B cell (primary cell): ENCODE measurements at regions not wholly inside any gene's neighbourhood (a gene's known extent, or its start where the extent isn't known, plus 50 kb on each side); places are given as distances from the start of the nearest gene placed in this dataset.

Source experiments
- ATAC-seq: fragments of 200-7000 bp; cut with Tn5 transposase; one replicate; pipeline ENCODE4 v1.10.0; 2021; ENCODE audit warnings: low read depth, mild to moderate bottlenecking, moderate number of reproducible peaks, moderate library complexity
- CTCF ChIA-PET: fragments of 350-600 bp; sonication (Branson Sonifier 250); formaldehyde crosslinking; loops from one replicate; lab custom pipeline; 2021; ENCODE audit warnings: antibody characterized with exemption, inconsistent platforms; lab: Charles Lee
- POLR2A ChIA-PET: fragments of 350-600 bp; sonication (Branson Sonifier 250); formaldehyde crosslinking; loops from one replicate; lab custom pipeline; 2021; ENCODE audit warnings: antibody characterized with exemption; lab: Charles Lee
- DNase-seq: peaks from one replicate; pipeline ENCODE4 v3.0.0; 2013
- H2AFZ ChIP-seq: 2 replicates; pipeline ENCODE4 v1.6.1; 2012; ENCODE audit warnings: mild to moderate bottlenecking, low read depth, low read length; ENCODE audit not compliant: insufficient read depth, poor library complexity, severe bottlenecking
- H3K27ac ChIP-seq, 2 donors: 1 replicate in 1 of 2; 2 replicates in 1 of 2; pipeline ENCODE4 v1.5.1; 2012 to 2013; ENCODE audit warnings: low read length in 2 of 2, mild to moderate bottlenecking in 2 of 2, moderate library complexity in 1 of 2
- H3K27me3 ChIP-seq, 4 experiments: fragments of 200-600 bp in 1 of 4; sonication (generic) in 1 of 4; replicated peaks in 1 of 4; 1 replicate in 2 of 4; 2 replicates in 2 of 4; pipeline versions ENCODE4 v1.6.1 to v1.7.0; 2013 to 2016; ENCODE audit warnings: low read length in 3 of 4, mild to moderate bottlenecking in 2 of 4, mixed read lengths in 1 of 4, moderate library complexity in 1 of 4; ENCODE audit not compliant: insufficient read depth in 4 of 4, control insufficient read depth in 3 of 4; ENCODE audit errors: control extremely low read depth in 1 of 4
- H3K36me3 ChIP-seq, 2 experiments: replicated peaks in 1 of 2; 1 replicate in 1 of 2; 2 replicates in 1 of 2; pipeline versions ENCODE4 v1.6.1 to v1.7.1; 2013; ENCODE audit warnings: low read length in 1 of 2; ENCODE audit not compliant: insufficient read depth in 2 of 2, control insufficient read depth in 1 of 2; ENCODE audit errors: control extremely low read depth in 1 of 2, extremely low read depth in 1 of 2
- H3K4me1 ChIP-seq, 2 donors: fragments of 200-600 bp in 1 of 2; sonication (generic) in 1 of 2; 1 replicate in 1 of 2; 2 replicates in 1 of 2; pipeline versions ENCODE4 v1.5.1 to v1.6.1; 2013 to 2017; ENCODE audit warnings: low read length in 2 of 2; ENCODE audit not compliant: control insufficient read depth in 2 of 2, insufficient read depth in 2 of 2
- H3K4me2 ChIP-seq: replicated peaks from 2 replicates; pipeline ENCODE3; 2012; ENCODE audit warnings: mild to moderate bottlenecking, low read depth, low read length; ENCODE audit not compliant: poor library complexity, severe bottlenecking
- H3K4me3 ChIP-seq, 5 experiments: fragments of 200-600 bp in 1 of 5; sonication (generic) in 1 of 5; 1 replicate in 3 of 5; 2 replicates in 2 of 5; pipeline versions ENCODE4 v1.5.1 to v1.7.0; 2011 to 2016; ENCODE audit warnings: low read length in 4 of 5, mild to moderate bottlenecking in 4 of 5, low read depth in 2 of 5, control low read depth in 1 of 5, moderate library complexity in 1 of 5; ENCODE audit not compliant: insufficient read depth in 1 of 5; ENCODE audit errors: control extremely low read depth in 1 of 5, extremely low read depth in 1 of 5
- H3K79me2 ChIP-seq: fragments of 200-600 bp; sonication (generic); one replicate; pipeline ENCODE4 v1.6.0; 2016; ENCODE audit warnings: low read length; ENCODE audit not compliant: control insufficient read depth, insufficient read depth
- H3K9ac ChIP-seq: fragments of 200-600 bp; sonication (generic); 2 replicates; pipeline ENCODE4 v1.6.1; 2017; ENCODE audit warnings: mild to moderate bottlenecking, low read length, moderate library complexity
- H3K9me3 ChIP-seq, 3 donors: one replicate each; pipeline versions ENCODE4 v1.6.1 to v1.7.1; 2013; ENCODE audit warnings: low read length in 2 of 3; ENCODE audit not compliant: control insufficient read depth in 2 of 3, insufficient read depth in 1 of 3; ENCODE audit errors: control extremely low read depth in 1 of 3
- H4K20me1 ChIP-seq: 2 replicates; pipeline ENCODE4 v1.6.0; 2012; ENCODE audit warnings: mild to moderate bottlenecking, low read length; ENCODE audit not compliant: insufficient read depth, control insufficient read depth, poor library complexity, severe bottlenecking
- H3K27ac Mint-ChIP-seq: one replicate; pipeline ENCODE4 v1.8.0; 2021; ENCODE audit warnings: mixed read lengths
- H3K27me3 Mint-ChIP-seq: one replicate; pipeline ENCODE4 v1.8.0; 2021; ENCODE audit warnings: mixed read lengths
- H3K4me1 Mint-ChIP-seq: one replicate; pipeline ENCODE4 v1.8.0; 2021; ENCODE audit warnings: mixed read lengths
- H3K4me3 Mint-ChIP-seq: one replicate; pipeline ENCODE4 v1.8.0; 2021; ENCODE audit warnings: mixed read lengths
- H3K9me3 Mint-ChIP-seq: one replicate; pipeline ENCODE4 v1.8.0; 2022; ENCODE audit warnings: mixed read lengths; ENCODE audit not compliant: insufficient read depth
- CTCF ChIP-seq: fragments of 200-600 bp; IDR thresholded peaks from one replicate; pipeline ENCODE4 v1.8.0; 2022; ENCODE audit warnings: antibody characterized with exemption, mild to moderate bottlenecking
- EZH2 ChIP-seq: IDR thresholded peaks from 2 replicates; pipeline ENCODE4 v1.6.1; 2012; ENCODE audit warnings: borderline replicate concordance, low read depth, mild to moderate bottlenecking, moderate library complexity, low read length; ENCODE audit not compliant: insufficient read depth, poor library complexity, severe bottlenecking
- WGBS: methylation state at CpG from one replicate; pipeline ENCODE4 v1.1.5; 2013; ENCODE audit warnings: missing lambda C conversion rate; ENCODE audit not compliant: insufficient coverage; 5-methylcytosine and 5-hydroxymethylcytosine counted together
- intact Hi-C: fragments of 100-400 bp; cut with micrococcal nuclease; formaldehyde crosslinking; loops from one replicate; pipeline ENCODE4 v1.10.0; 2022

- no peaks in the 10 kb centered on the region for H3K27me3 ChIP-seq
- no peaks in the 10 kb centered on the region for H3K4me1 ChIP-seq
- no peak overlapping the region for H3K4me3 ChIP-seq
- H3K36me3 ChIP-seq: no peaks in the 10 kb centered on the region
- no peaks in the 10 kb centered on the region for H3K27me3 Mint-ChIP-seq
- no peak for ATAC-seq
- H3K27ac ChIP-seq: no peak overlapping the region
- ChIA-PET POLR2A (no interaction called here), CTCF (no interaction called here)
- H3K9me3 Mint-ChIP-seq: no peaks in the 10 kb centered on the region
- H3K4me2 ChIP-seq: no peak overlapping the region
- H3K9ac ChIP-seq: no peak overlapping the region
- no peaks in the 10 kb centered on the region for H3K79me2 ChIP-seq
- no peak overlapping the region for H2AFZ ChIP-seq
- H3K4me1 Mint-ChIP-seq: no peaks in the 10 kb centered on the region
- intact Hi-C loops: no loop called here
- no peak for DNase-seq
- H3K27ac Mint-ChIP-seq: no peak overlapping the region
- WGBS: no CpG with 5 or more reads among the region's 2 CpGs
- no peak overlapping the region for H3K4me3 Mint-ChIP-seq
- no peaks in the 10 kb centered on the region for H4K20me1 ChIP-seq
- H3K9me3 ChIP-seq: no peaks in the 10 kb centered on the region
- TF ChIP-seq EZH2 (no peak), CTCF (no peak)
These were observed 192.3 kb upstream of the C11orf87 start for GRCh38 chr11:109229682-109230081.

DNA sequence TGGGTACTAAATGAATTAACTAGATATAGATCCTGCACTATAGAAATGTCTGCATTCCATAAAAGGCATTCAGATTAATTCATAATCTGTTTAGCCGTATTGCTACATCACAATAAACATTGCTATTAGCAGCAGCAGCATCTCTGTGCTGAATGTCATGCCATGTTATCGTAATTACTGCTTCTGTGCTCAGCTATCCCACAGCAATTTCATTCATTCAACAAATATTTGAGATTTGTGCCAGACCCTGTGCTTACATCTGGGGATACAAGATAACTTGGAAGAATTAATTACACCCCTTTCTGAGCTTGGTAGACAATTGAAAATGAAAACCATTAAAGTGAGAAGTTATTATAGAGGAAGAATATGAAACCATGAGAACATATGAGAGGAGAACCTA is 185.8 kb upstream of the C11orf87 start:
- Histone ChIP-seq H3K27ac (no peak overlapping the region), H3K27me3 (no peaks in the 10 kb centered on the region), H3K9me3 (no peaks in the 10 kb centered on the region), H3K36me3 (no peaks in the 10 kb centered on the region), H3K9ac (no peak overlapping the region), H4K20me1 (no peaks in the 10 kb centered on the region), H3K4me3 (no peak overlapping the region), H3K4me2 (no peak overlapping the region), H3K79me2 (no peaks in the 10 kb centered on the region), H3K4me1 (no peaks in the 10 kb centered on the region), H2AFZ (no peak overlapping the region)
- intact Hi-C loops: no loop called here
- DNase-seq (no peak), ATAC-seq (no peak)
- H3K4me1 Mint-ChIP-seq: no peaks in the 10 kb centered on the region
- 92% methylated on average over 2 of the region's 2 CpGs for WGBS
- H3K4me3 Mint-ChIP-seq: no peak overlapping the region
- H3K27me3 Mint-ChIP-seq: no peaks in the 10 kb centered on the region
- CTCF ChIA-PET: no interaction called here
- TF ChIP-seq CTCF: no peak
- no peak for TF ChIP-seq EZH2
- POLR2A ChIA-PET: no interaction called here
- no peaks in the 10 kb centered on the region for H3K9me3 Mint-ChIP-seq
- no peak overlapping the region for H3K27ac Mint-ChIP-seq
